ENCODE measurements at regions not wholly inside any gene's neighbourhood (a gene's known extent, or its start where the extent isn't known, plus 50 kb on each side); places are given as distances from the start of the nearest gene placed in this dataset.

DNA sequence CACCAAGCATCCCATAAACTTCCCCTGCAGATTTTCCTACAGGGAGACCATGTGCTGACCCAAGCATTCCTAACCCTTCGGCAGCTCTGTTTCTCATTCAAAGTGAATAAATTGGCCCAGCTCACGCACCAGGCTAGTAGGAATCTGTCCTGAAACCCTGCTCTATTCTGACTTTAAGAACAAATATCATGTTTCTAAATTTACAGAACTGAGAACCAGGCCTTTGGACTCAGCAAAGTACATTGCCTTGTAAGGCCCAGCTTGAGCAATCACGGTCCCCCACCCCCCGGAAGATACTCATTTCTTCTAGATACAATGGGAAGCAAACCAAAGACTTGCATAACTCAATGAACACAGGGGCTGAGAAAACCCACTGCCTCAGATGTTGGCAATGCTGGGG lies 160.1 kb upstream of the NFIA start:
- Histone ChIP-seq H3K4me1 (ENCODE audit: control insufficient read depth, low read length) (no peaks in the 10 kb centered on the region), H3K36me3 (ENCODE audit: control insufficient read depth, low read length) (no peaks in the 10 kb centered on the region), H3K27me3 (ENCODE audit: control insufficient read depth, low read length) (peaks cover 5% of the 10 kb centered on the region; the same call in 1 of the 2 replicates), H3K4me3 (ENCODE audit: low read length) (no peak overlapping the region), H3K79me2 (ENCODE audit: control insufficient read depth, low read length) (no peaks in the 10 kb centered on the region), H3K27ac (ENCODE audit: low read depth, low read length) (no peak overlapping the region), H4K20me1 (ENCODE audit: control insufficient read depth, insufficient read depth, low read depth, low read length) (no peaks in the 10 kb centered on the region), H3F3A (ENCODE audit: control insufficient read depth, insufficient read depth) (no peaks in the 10 kb centered on the region), H3K4me2 (ENCODE audit: low read length) (no peak overlapping the region), H3K9me2 (replicated peaks; ENCODE audit: control insufficient read depth, low read length) (no peaks in the 10 kb centered on the region), H3K9me3 (ENCODE audit: control insufficient read depth, insufficient read depth, low read length) (no peaks in the 10 kb centered on the region)
- TF ChIP-seq, protein P1, sequence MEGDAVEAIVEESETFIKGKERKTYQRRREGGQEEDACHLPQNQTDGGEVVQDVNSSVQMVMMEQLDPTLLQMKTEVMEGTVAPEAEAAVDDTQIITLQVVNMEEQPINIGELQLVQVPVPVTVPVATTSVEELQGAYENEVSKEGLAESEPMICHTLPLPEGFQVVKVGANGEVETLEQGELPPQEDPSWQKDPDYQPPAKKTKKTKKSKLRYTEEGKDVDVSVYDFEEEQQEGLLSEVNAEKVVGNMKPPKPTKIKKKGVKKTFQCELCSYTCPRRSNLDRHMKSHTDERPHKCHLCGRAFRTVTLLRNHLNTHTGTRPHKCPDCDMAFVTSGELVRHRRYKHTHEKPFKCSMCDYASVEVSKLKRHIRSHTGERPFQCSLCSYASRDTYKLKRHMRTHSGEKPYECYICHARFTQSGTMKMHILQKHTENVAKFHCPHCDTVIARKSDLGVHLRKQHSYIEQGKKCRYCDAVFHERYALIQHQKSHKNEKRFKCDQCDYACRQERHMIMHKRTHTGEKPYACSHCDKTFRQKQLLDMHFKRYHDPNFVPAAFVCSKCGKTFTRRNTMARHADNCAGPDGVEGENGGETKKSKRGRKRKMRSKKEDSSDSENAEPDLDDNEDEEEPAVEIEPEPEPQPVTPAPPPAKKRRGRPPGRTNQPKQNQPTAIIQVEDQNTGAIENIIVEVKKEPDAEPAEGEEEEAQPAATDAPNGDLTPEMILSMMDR (IDR thresholded peaks at IDR 0.05; ENCODE audit: low read depth, low read length, poor library complexity, severe bottlenecking), result no peak
- TF ChIP-seq EZH2phosphoT487 (IDR thresholded peaks at IDR 0.05; ENCODE audit: borderline replicate concordance, low read length), result no peak

DNA sequence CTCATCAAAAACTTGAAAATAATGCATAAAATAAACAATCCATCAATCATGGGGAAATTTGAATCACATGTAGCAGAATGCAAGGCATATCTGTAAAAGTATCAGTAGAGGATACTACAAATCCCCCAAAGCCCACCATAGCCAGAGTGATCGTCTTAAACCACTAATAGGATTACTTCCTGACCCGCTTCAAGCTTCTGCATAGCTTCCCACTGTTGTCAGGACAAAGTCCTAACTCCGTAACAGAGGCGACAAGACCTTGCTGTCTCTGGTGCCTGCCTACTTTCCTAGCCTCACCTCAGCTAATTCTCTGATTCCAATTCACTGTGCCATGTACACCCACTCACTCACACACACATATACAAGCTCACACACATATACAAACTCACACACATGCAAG lies 161.2 kb upstream of the NFIA start:
- Histone ChIP-seq H3K4me2 (ENCODE audit: low read length) (no peak overlapping the region), H3K9me3 (ENCODE audit: control insufficient read depth, insufficient read depth, low read length) (no peaks in the 10 kb centered on the region), H3K4me1 (ENCODE audit: control insufficient read depth, low read length) (no peaks in the 10 kb centered on the region), H3K79me2 (ENCODE audit: control insufficient read depth, low read length) (no peaks in the 10 kb centered on the region), H3K9me2 (replicated peaks; ENCODE audit: control insufficient read depth, low read length) (no peaks in the 10 kb centered on the region), H3K36me3 (ENCODE audit: control insufficient read depth, low read length) (no peaks in the 10 kb centered on the region), H4K20me1 (ENCODE audit: control insufficient read depth, insufficient read depth, low read depth, low read length) (no peaks in the 10 kb centered on the region), H3K4me3 (ENCODE audit: low read length) (no peak overlapping the region), H3K27me3 (ENCODE audit: control insufficient read depth, low read length) (no peaks in the 10 kb centered on the region; the same call in 1 of the 2 replicates), H3F3A (ENCODE audit: control insufficient read depth, insufficient read depth) (no peaks in the 10 kb centered on the region), H3K27ac (ENCODE audit: low read depth, low read length) (no peak overlapping the region)
- TF ChIP-seq, protein P1 (IDR thresholded peaks at IDR 0.05; ENCODE audit: low read depth, low read length, poor library complexity, severe bottlenecking), result no peak
- no peak for TF ChIP-seq EZH2phosphoT487 (IDR thresholded peaks at IDR 0.05; ENCODE audit: borderline replicate concordance, low read length)

DNA sequence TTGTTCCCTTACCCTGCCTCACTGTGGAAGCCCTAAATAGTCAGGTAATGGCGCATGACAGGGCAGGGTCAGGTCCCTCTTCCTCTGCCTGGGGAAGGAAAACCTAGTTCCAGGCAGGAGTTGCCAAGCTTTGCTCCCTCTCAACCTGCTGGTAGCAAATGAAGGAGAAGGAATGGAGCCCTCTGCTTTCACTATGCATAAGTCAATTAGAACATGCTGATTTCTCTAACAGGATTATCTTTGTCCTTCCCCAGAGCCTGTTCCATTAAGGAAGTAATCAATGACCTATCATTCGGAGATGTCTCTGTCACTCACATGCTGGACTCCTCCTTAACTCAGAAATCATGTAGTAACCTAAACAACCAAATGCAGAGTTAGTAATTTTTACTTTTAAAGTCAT lies 161.8 kb upstream of the NFIA start:
- Histone ChIP-seq H3K36me3 (ENCODE audit: control insufficient read depth, low read length) (no peaks in the 10 kb centered on the region), H3F3A (ENCODE audit: control insufficient read depth, insufficient read depth) (no peaks in the 10 kb centered on the region), H3K4me1 (ENCODE audit: control insufficient read depth, low read length) (no peaks in the 10 kb centered on the region), H3K9me3 (ENCODE audit: control insufficient read depth, insufficient read depth, low read length) (no peaks in the 10 kb centered on the region), H3K79me2 (ENCODE audit: control insufficient read depth, low read length) (no peaks in the 10 kb centered on the region), H3K9me2 (replicated peaks; ENCODE audit: control insufficient read depth, low read length) (no peaks in the 10 kb centered on the region), H3K27me3 (ENCODE audit: control insufficient read depth, low read length) (no peaks in the 10 kb centered on the region; the same call in 1 of the 2 replicates), H3K4me2 (ENCODE audit: low read length) (no peak overlapping the region), H3K27ac (ENCODE audit: low read depth, low read length) (no peak overlapping the region), H3K4me3 (ENCODE audit: low read length) (no peak overlapping the region), H4K20me1 (ENCODE audit: control insufficient read depth, insufficient read depth, low read depth, low read length) (no peaks in the 10 kb centered on the region)
- no peak for TF ChIP-seq EZH2phosphoT487 (IDR thresholded peaks at IDR 0.05; ENCODE audit: borderline replicate concordance, low read length)
- TF ChIP-seq, protein P1 (IDR thresholded peaks at IDR 0.05; ENCODE audit: low read depth, low read length, poor library complexity, severe bottlenecking), result no peak

DNA sequence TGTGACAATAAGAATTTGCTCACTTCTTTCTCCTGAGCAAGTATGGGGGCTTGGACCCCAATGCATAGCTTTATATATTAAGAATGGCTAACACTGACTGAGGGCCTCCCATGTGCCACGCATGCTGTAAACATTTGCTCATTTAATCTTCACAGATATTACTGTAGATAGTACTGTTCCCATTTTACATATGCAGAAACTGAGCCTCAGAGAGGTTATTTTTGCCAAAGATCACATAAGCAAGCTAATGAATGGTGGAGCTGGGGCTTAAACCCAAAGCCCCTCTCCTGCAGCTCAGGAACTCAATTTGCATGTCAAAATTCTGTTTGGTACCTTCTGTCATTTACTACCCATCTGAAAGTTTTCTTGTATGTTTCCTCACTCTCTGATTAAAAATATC lies 163.5 kb upstream of the NFIA start:
- no peaks in the 10 kb centered on the region for H3K27me3 ChIP-seq (ENCODE audit: control insufficient read depth, low read length)
- TF ChIP-seq EZH2phosphoT487 (IDR thresholded peaks at IDR 0.05; ENCODE audit: borderline replicate concordance, low read length), result no peak
- TF ChIP-seq, protein P1 (IDR thresholded peaks at IDR 0.05; ENCODE audit: low read depth, low read length, poor library complexity, severe bottlenecking), result no peak
- H3K9me3 ChIP-seq (ENCODE audit: control insufficient read depth, insufficient read depth, low read length), result no peaks in the 10 kb centered on the region
- no peaks in the 10 kb centered on the region for H3K4me1 ChIP-seq (ENCODE audit: control insufficient read depth, low read length)
- H3K27ac ChIP-seq (ENCODE audit: low read depth, low read length), result no peak overlapping the region
- H4K20me1 ChIP-seq (ENCODE audit: control insufficient read depth, insufficient read depth, low read depth, low read length), result no peaks in the 10 kb centered on the region
- no peak overlapping the region for H3K4me3 ChIP-seq (ENCODE audit: low read length)
- no peaks in the 10 kb centered on the region for H3K36me3 ChIP-seq (ENCODE audit: control insufficient read depth, low read length)
- no peaks in the 10 kb centered on the region for H3K9me2 ChIP-seq (replicated peaks; ENCODE audit: control insufficient read depth, low read length)
- no peaks in the 10 kb centered on the region for H3K79me2 ChIP-seq (ENCODE audit: control insufficient read depth, low read length)
- H3K4me2 ChIP-seq (ENCODE audit: low read length), result no peak overlapping the region
- H3F3A ChIP-seq (ENCODE audit: control insufficient read depth, insufficient read depth), result no peaks in the 10 kb centered on the region

All from DOHH2 (cell line).